DND-41 (cell line): ENCODE measurements at regions not wholly inside any gene's neighbourhood (a gene's known extent, or its start where the extent isn't known, plus 50 kb on each side); places are given as distances from the start of the nearest gene placed in this dataset.

Experiments used
- CTCF ChIP-seq: IDR thresholded peaks from 2 replicates; pipeline ENCODE4 v1.5.1; 2012; ENCODE audit warnings: borderline replicate concordance, low read length, moderate library complexity, mild to moderate bottlenecking; ENCODE audit not compliant: poor library complexity, severe bottlenecking; ENCODE audit errors: extremely low read depth
- EZH2 ChIP-seq: IDR thresholded peaks from 3 replicates; pipeline ENCODE4 v1.6.1; 2012; ENCODE audit warnings: borderline replicate concordance, low read depth, mild to moderate bottlenecking, moderate library complexity, low read length, inconsistent platforms; ENCODE audit not compliant: severe bottlenecking

GRCh38 chr10:111973306-111973705 is 210.3 kb downstream of the GPAM start:
- TF ChIP-seq CTCF (no peak), EZH2 (no peak)
